Right renal pelvis (tissue), 4 donors: ENCODE measurements at regions not wholly inside any gene's neighbourhood (a gene's known extent, or its start where the extent isn't known, plus 50 kb on each side); places are given as distances from the start of the nearest gene placed in this dataset.

Source experiments
- DNase-seq, 4 donors: peaks; one replicate each; pipeline ENCODE4 v3.0.0-alpha.2; 2013; ENCODE audit warnings: low read depth in 4 of 4, low spot score in 3 of 4, missing footprints in 1 of 4

- no peak for DNase-seq
Measured at GRCh38 chr2:30338475-30338874, 107.1 kb downstream of the LBH start.

DNA sequence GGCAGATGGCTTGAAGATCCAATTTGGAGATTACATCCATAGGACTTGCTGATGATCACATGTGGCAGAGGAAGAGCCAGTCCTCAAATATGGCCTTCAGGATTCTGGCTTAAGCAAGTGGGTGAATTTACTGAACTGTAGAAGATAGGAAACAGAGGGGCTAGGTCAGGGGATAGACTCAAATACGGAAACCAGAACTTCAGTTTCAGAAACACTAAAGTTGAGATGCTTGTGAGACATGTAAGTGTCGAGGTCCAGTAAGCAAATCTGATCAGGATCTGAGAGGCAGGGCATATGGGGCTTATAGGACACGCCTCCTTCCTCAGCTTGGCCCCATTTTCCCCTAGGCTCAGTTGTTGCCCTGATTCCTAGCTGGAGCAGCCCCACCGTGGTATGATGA, 107.7 kb downstream of the LBH start:
- DNase-seq: no peak

- DNase-seq: no peak
Measured at GRCh38 chr2:30341500-30342267, 105.4 kb upstream of the LCLAT1 start.

DNA sequence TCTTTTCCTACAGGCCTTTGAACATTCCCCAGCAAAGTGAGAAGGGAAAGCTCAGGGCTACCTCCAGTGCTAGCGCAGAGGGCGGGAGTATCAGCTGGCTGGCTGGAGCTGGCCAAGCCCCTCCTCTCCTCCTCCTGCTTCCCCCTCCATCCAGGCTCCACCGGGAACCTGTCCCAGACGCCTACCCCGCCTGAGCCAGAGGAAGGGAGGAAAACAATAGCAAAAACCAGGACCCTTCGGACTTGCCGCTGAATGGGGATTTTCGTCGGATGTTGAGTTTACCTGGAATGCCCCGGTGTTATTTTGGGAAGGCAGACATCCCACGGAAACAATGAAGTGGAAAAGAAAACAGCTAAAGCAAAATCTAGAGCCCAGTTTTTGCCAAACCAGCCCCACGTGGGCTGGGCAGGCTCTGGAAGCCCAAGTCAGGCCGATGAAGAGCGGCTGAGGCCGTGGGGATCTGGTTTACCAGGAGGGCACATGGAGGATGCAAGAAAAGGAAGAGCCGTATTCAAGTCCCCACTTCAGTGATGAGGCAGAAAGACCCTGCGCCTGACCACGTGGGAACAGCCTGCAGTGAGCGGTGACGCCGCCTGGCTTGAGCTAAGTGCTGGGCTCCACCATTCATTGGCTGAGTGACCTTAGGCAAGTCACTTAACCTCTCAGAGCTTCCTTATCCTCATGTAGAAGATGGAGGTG, 100.4 kb upstream of the LCLAT1 start:
- DNase-seq: peak in 1 of 4 donors; percentile 23

DNA sequence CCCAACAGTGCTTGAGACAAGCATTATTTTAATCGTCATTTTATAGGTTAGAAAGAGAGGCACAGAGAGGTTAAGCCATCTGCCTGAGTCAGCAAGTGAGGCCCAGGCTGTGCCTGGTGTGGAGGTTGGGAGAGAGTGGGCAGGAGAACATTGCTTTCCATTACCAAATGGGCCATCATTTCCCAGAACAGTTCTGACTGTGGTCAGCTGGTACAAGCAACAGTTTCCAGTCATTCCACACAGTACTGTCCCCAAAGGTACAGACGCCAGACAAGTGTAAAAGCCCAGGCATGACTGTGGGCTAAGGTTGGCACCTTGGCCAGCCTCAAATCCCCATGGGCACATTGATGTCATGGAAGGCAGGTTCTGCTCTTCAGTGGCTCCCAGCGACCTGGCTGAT, 98.2 kb upstream of the LCLAT1 start:
- no peak for DNase-seq

DNA sequence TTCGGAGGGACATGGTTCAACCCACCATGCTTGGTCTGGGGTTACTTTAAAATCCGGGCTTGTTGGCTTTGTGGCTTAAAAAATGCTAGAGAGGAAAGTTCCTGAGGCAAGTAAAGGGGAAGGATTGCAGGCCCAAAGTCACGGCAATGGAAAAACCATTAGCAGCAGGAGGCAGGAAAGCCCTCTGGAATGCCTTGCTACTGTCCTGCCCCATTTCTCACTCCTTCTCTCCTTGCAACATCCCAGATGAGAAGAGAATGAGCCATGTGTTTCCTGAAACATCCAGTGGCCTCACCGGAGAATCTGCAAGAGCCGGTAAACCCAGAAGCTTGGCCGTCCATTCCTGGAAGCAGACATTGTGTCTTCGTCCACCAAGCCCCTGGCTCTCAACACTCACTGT, 97.4 kb upstream of the LCLAT1 start:
- DNase-seq: no peak

- DNase-seq: no peak
Measured at GRCh38 chr2:30351116-30351515, 95.9 kb upstream of the LCLAT1 start.

- no peak for DNase-seq
Measured at GRCh38 chr2:30351949-30352348, 95.1 kb upstream of the LCLAT1 start.

DNA sequence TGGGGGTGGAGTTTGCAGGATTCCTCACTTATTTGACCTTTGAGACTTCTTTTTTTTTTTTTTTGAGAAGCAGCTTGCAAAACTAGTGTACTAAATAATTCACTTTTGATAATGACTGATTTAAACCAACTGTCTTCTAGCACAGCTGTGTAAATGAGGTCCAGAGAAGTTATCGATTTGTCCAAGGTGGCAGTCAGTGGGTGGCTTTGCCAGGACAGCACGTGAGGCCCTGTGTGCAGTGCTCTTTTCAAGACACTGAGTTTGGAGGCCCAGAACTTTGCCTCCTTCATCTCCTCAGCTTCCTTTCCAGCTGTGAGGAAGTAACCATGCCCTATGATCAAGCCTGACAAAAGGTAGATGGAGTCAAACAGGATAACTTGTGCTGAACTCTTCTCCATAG, 92.9 kb upstream of the LCLAT1 start:
- DNase-seq: no peak

- DNase-seq: no peak
Measured at GRCh38 chr2:30354621-30355020, 92.4 kb upstream of the LCLAT1 start.

DNA sequence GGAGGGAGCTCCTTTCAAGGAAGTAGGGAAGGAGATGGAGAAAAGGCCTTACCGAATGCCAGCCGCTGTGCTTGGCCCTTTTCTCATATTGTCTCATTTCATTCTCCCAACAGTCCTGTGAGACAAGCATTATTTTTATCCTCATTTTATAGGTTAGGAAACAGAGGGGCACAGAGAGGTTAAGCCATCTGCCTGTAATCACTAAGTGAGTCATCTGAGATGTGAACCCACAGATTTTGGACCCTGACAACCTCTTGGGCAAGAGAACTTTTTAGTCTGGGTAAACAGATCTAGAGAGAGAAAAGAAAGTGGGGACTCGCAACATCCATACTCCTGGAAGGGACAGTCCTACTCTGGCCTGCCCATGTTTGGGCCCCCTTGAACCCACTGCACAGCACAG, 91.7 kb upstream of the LCLAT1 start:
- DNase-seq: no peak

- DNase-seq: no peak
Measured at GRCh38 chr2:30356071-30356470, 91.0 kb upstream of the LCLAT1 start.

- DNase-seq: no peak
Measured at GRCh38 chr2:30356776-30357175, 90.3 kb upstream of the LCLAT1 start.

DNA sequence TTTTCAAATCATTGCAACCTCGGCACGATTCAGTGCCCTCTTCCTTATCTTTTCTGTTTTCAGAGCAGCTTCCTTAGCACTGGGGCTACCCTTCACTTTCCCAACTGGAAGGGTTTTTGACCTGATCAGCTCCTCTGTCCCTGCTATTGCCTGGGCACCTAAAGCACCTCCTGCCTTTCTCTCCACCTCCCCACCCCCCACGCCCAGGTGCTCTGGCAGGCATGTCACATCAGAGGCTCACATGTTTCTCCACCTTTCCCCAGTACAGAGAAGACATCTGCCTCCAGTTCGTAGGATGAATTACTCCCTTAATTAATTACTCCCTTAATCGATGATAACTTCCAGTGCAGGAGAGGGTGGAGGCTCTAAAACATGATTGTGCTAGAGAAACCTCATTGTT, 88.7 kb upstream of the LCLAT1 start:
- no peak for DNase-seq

DNA sequence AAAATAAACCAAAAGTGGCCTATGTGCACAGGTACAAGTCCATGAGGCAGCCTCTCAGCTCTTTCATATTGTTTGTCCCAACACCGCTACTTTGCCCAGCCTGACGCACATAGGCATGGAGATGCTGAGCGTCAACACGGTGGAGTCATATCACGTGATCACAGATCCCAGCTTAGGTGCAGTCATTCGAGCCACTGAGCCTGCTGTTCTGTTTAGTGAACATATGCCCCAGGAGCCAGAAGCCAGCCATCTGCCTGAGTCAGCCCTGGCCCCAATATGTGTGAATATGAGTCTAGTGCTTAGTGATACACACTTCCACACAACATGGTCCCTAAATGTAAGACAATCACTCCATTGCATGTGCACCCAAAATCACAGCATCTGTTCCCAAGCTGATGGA, 88.2 kb upstream of the LCLAT1 start:
- no peak for DNase-seq

DNA sequence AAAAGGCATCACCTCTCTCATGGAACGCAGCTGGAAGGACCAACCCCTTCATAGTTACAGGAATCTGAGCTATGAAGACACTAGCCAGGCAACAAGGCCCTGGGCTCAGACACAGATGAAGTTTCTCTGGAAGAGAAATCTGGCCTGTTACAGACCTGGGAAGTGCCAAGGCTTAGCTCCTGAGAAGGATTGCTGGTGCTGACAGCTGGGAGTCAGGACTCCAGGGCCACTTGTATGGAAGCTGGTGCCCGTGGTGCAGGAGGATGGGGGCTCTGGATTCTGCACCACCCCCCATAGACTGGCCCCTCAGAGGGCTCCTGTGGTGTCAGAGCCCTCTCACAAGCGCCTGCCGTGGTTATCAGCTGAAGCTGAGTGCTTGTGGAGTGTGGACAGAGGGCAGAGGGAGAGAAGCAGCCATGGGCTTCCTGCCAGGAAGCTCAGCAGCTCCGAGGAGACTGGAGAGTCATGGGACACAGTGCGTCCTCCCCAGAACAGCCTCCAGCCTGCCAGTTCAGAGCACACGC, 87.3 kb upstream of the LCLAT1 start:
- no peak for DNase-seq

GRCh38 chr2:30361751-30362394, 85.2 kb upstream of the LCLAT1 start:
- DNase-seq: no peak

DNA sequence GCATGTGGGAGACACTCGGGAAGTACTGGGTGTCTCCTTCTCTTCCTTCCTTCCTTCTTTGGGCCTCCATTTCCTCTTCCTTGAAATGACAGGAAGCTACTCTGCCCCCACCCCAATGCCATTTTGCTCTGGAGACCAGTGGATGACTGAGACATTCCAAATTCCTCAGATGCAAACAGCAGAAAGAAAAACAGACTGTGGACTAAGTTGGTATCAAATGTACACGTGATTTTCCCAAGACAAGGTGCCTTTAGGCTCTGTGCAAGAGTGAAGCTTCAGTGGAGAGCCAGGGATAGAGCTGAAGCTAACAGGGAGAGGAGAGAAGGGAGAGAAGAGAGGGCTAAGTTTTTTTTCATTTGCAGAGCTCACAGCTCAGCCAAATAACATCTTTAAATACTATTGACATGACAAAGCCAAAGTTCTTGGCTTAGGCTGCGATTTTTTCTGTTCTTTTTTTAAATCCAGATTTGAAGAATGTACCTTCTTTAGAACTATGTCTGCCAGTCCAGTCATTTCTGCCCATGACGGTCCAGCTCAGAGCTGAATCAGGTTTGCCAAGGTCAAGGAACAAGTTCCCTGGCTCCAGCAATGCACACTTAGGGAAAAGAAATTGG, 84.5 kb upstream of the LCLAT1 start:
- peak in 1 of 4 donors; percentile 43 for DNase-seq

- DNase-seq: no peak
Measured at GRCh38 chr2:30363406-30363805, 83.6 kb upstream of the LCLAT1 start.

DNA sequence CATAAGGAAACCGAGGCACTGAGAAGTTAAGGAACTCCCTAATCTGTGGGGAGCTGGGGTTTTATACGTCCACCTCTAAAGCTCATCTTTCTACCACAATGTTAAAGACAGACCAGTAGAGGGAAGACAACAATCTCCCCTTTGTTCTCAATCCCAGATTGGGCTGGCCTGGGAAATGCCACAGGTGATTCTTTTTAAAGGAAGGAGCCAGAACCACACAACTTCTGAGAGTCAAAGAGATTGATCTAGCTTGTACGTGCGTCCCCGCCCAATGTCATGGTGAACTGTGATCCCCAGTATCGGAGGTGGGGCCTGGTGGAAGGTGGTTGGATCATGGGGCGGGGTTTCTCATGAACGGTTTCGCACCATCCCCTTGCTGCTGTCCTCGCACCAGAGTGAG, 81.8 kb upstream of the LCLAT1 start:
- DNase-seq: no peak

GRCh38 chr2:30366199-30366691, 80.8 kb upstream of the LCLAT1 start:
- DNase-seq: no peak
